Caco-2 (cell line): ENCODE measurements at regions not wholly inside any gene's neighbourhood (a gene's known extent, or its start where the extent isn't known, plus 50 kb on each side); places are given as distances from the start of the nearest gene placed in this dataset.
"Not testable (repeated sequence)": the region's sequence is repeated elsewhere in the genome, so short reads cannot be mapped to it uniquely, and the experiment has no call there.

ENCODE experiments used
- BruUV-seq: library from RNA; stranded (reverse); fragments of 400-500 nt; replicated peaks from 2 replicates; lab custom pipeline; 2021; lab: Mats Ljungman, UMichigan
- CTCF ChIA-PET: fragments of 300-600 bp; sonication (Branson Sonifier 250); formaldehyde crosslinking; loops from one replicate; lab custom pipeline; 2022; ENCODE audit warnings: antibody characterized with exemption; lab: Charles Lee
- POLR2A ChIA-PET: fragments of 300-600 bp; sonication (Branson Sonifier 250); formaldehyde crosslinking; loops from one replicate; lab custom pipeline; 2022; ENCODE audit warnings: antibody characterized with exemption; lab: Charles Lee
- DNase-seq, 2 experiments: peaks; one replicate each; pipeline versions ENCODE4 v3.0.0 to v3.0.0-alpha.2; 2020 to 2022
- H3K27me3 ChIP-seq: replicated peaks from 2 replicates; pipeline ENCODE4 v1.6.0; 2011; ENCODE audit warnings: low read length; ENCODE audit not compliant: control insufficient read depth, insufficient read depth
- H3K36me3 ChIP-seq: 2 replicates; pipeline ENCODE4 v1.5.1; 2011; ENCODE audit warnings: low read length; ENCODE audit not compliant: control insufficient read depth, insufficient read depth
- H3K4me1 ChIP-seq: fragments of 250-450 bp; sonication (Bioruptor Pico); 2 replicates; pipeline ENCODE4 v1.5.1; 2020; ENCODE audit warnings: mild to moderate bottlenecking
- H3K4me3 ChIP-seq: 2 replicates; pipeline ENCODE4 v1.5.1; 2011; ENCODE audit warnings: low read depth, mild to moderate bottlenecking, control low read depth, low read length
- H3K9me3 ChIP-seq: fragments of 250-450 bp; sonication (Bioruptor Pico); 2 replicates; pipeline ENCODE4 v1.5.1; 2020; ENCODE audit warnings: mild to moderate bottlenecking, moderate library complexity
- H3K27ac Mint-ChIP-seq: one replicate; pipeline ENCODE4 v1.8.0; 2022; ENCODE audit warnings: mixed read lengths; ENCODE audit not compliant: unreplicated experiment
- H3K27me3 Mint-ChIP-seq: one replicate; pipeline ENCODE4 v1.8.0; 2022; ENCODE audit warnings: mixed read lengths; ENCODE audit not compliant: insufficient read depth, unreplicated experiment
- H3K36me3 Mint-ChIP-seq: one replicate; pipeline ENCODE4 v1.8.0; 2022; ENCODE audit warnings: mild to moderate bottlenecking, mixed read lengths; ENCODE audit not compliant: insufficient read depth, unreplicated experiment
- H3K4me1 Mint-ChIP-seq: one replicate; pipeline ENCODE4 v1.8.0; 2022; ENCODE audit warnings: low read depth, mixed read lengths; ENCODE audit not compliant: unreplicated experiment
- H3K4me3 Mint-ChIP-seq: one replicate; pipeline ENCODE4 v1.8.0; 2022; ENCODE audit warnings: mild to moderate bottlenecking, moderate library complexity, mixed read lengths; ENCODE audit not compliant: unreplicated experiment
- H3K9me3 Mint-ChIP-seq: one replicate; pipeline ENCODE4 v1.8.0; 2022; ENCODE audit warnings: mixed read lengths; ENCODE audit not compliant: unreplicated experiment
- CTCF ChIP-seq, 2 experiments: fragments of 200-600 bp in 1 of 2; IDR thresholded peaks; 1 replicate in 1 of 2; 2 replicates in 1 of 2; pipeline versions ENCODE4 v1.5.1 to v1.8.0; 2011 to 2022; ENCODE audit warnings: antibody characterized with exemption in 1 of 2, control low read depth in 1 of 2, inconsistent platforms in 1 of 2, low read depth in 1 of 2, low read length in 1 of 2, mild to moderate bottlenecking in 1 of 2, moderate library complexity in 1 of 2; ENCODE audit not compliant: insufficient read depth in 1 of 2, severe bottlenecking in 1 of 2, unreplicated experiment in 1 of 2
- intact Hi-C: fragments of 100-400 bp; cut with micrococcal nuclease; formaldehyde crosslinking; loops from one replicate; pipeline ENCODE4 v1.10.0; 2022; ENCODE audit not compliant: unreplicated experiment

GRCh38 chr4:72208421-72209075, 176.7 kb downstream of the NPFFR2 start:
- no peaks in the 10 kb centered on the region for H3K27me3 ChIP-seq
- no TSS peak for BruUV-seq
- H3K27me3 Mint-ChIP-seq, result no peaks in the 10 kb centered on the region
- DNase-seq, result no peak
- H3K4me1 Mint-ChIP-seq, result peaks cover 14% of the 10 kb centered on the region
- intact Hi-C loops, result no loop called here
- CTCF ChIA-PET, result no interaction called here
- POLR2A ChIA-PET, result no interaction called here
- TF ChIP-seq CTCF (IDR thresholded peaks at IDR 0.05; ENCODE audit: insufficient read depth in 1 of 2, low read depth in 1 of 2, low read length in 1 of 2, severe bottlenecking in 1 of 2, unreplicated experiment in 1 of 2), result no peak
- H3K27ac Mint-ChIP-seq, result no peak overlapping the region
- no peak overlapping the region for H3K4me3 Mint-ChIP-seq
- no peaks in the 10 kb centered on the region for H3K36me3 ChIP-seq
- H3K4me1 ChIP-seq, result peaks cover 20% of the 10 kb centered on the region
- H3K36me3 Mint-ChIP-seq, result no peaks in the 10 kb centered on the region
- no peak overlapping the region for H3K4me3 ChIP-seq
- H3K9me3 ChIP-seq, result no peaks in the 10 kb centered on the region
- H3K9me3 Mint-ChIP-seq, result peaks cover 5% of the 10 kb centered on the region

DNA sequence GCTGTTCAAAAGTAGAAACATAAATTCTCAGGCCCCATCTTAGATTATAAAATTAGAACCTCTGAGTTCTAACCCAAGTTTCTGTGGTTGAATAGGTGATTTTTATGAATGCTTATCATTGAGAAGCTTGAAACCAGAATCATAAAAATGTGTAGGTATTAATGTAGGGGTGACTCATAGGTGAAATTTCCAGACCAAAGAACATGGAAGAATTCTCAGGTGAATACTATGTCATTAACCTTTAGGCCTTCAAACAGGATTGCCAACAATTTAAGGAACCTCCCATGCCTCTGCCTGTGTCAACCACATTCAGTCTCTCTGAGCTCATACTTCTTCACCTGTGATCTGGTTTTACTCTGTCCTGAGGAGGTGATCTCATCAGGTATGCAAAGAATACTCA, 177.8 kb downstream of the NPFFR2 start:
- H3K27me3 Mint-ChIP-seq, result no peaks in the 10 kb centered on the region
- H3K27ac Mint-ChIP-seq, result no peak overlapping the region
- H3K4me3 Mint-ChIP-seq, result no peak overlapping the region
- peaks cover 14% of the 10 kb centered on the region for H3K4me1 Mint-ChIP-seq
- peak; percentile 22 to 45 for DNase-seq
- BruUV-seq, result no TSS peak
- H3K9me3 ChIP-seq, result no peaks in the 10 kb centered on the region
- no peaks in the 10 kb centered on the region for H3K36me3 ChIP-seq
- H3K36me3 Mint-ChIP-seq, result no peaks in the 10 kb centered on the region
- CTCF ChIA-PET, result interaction anchor here (0.6 kb wide), 1 partner anchor 69 kb away, joined by 4 read pairs; no protein-coding TSS in a partner anchor
- peaks cover 9% of the 10 kb centered on the region for H3K9me3 Mint-ChIP-seq
- intact Hi-C loops, result no loop called here
- no peak overlapping the region for H3K4me3 ChIP-seq
- TF ChIP-seq CTCF (IDR thresholded peaks at IDR 0.05; ENCODE audit: insufficient read depth in 1 of 2, low read depth in 1 of 2, low read length in 1 of 2, severe bottlenecking in 1 of 2, unreplicated experiment in 1 of 2), result no peak
- no peaks in the 10 kb centered on the region for H3K27me3 ChIP-seq
- peaks cover 20% of the 10 kb centered on the region for H3K4me1 ChIP-seq
- POLR2A ChIA-PET, result no interaction called here

GRCh38 chr4:72213763-72214162, 182.0 kb downstream of the NPFFR2 start:
- H3K27me3 ChIP-seq, POLR2A ChIA-PET, H3K4me3 ChIP-seq, H3K36me3 ChIP-seq, H3K27ac Mint-ChIP-seq, DNase-seq, intact Hi-C loops, BruUV-seq, CTCF ChIA-PET, H3K9me3 Mint-ChIP-seq, H3K27me3 Mint-ChIP-seq, H3K36me3 Mint-ChIP-seq, H3K4me3 Mint-ChIP-seq, H3K9me3 ChIP-seq: not testable (repeated sequence)
- H3K4me1 ChIP-seq, result peaks cover 16% of the 10 kb centered on the region
- H3K4me1 Mint-ChIP-seq, result peaks cover 14% of the 10 kb centered on the region
